PC-9 (cell line): ENCODE measurements at regions not wholly inside any gene's neighbourhood (a gene's known extent, or its start where the extent isn't known, plus 50 kb on each side); places are given as distances from the start of the nearest gene placed in this dataset.
"Not testable (repeated sequence)": the region's sequence is repeated elsewhere in the genome, so short reads cannot be mapped to it uniquely, and the experiment has no call there.

Experiments used
- CTCF ChIP-seq: fragments of 200-600 bp; sonication (generic); conservative IDR thresholded peaks from 2 replicates; pipeline ENCODE4 v1.6.1; 2017; ENCODE audit warnings: mixed run types, antibody characterized with exemption, mild to moderate bottlenecking, moderate library complexity
- EZH2 ChIP-seq: fragments of 200-600 bp; sonication (generic); IDR thresholded peaks from 2 replicates; pipeline ENCODE4 v1.8.0; 2017; ENCODE audit warnings: antibody characterized with exemption, low read depth

- not testable (repeated sequence) for TF ChIP-seq CTCF, EZH2
These were observed 327.7 kb downstream of the REEP3 start for GRCh38 chr10:63848871-63849270.
